ENCODE measurements at regions not wholly inside any gene's neighbourhood (a gene's known extent, or its start where the extent isn't known, plus 50 kb on each side); places are given as distances from the start of the nearest gene placed in this dataset.
"Not testable (repeated sequence)": the region's sequence is repeated elsewhere in the genome, so short reads cannot be mapped to it uniquely, and the experiment has no call there.

- DNase-seq (ENCODE audit: low spot score) = no peak
These were observed 854.3 kb downstream of the CDH8 start for GRCh38 chr16:61181982-61182381.

- DNase-seq (ENCODE audit: low spot score) = no peak
These were observed 856.7 kb downstream of the CDH8 start for GRCh38 chr16:61179561-61179960.

GRCh38 chr16:61165797-61166196, 870.4 kb downstream of the CDH8 start:
- no peak for DNase-seq (ENCODE audit: low spot score)

- DNase-seq (ENCODE audit: low spot score) = no peak
These were observed 885.9 kb downstream of the CDH8 start for GRCh38 chr16:61150351-61150750.

GRCh38 chr16:61149709-61150108, 886.5 kb downstream of the CDH8 start:
- no peak for DNase-seq (ENCODE audit: low spot score)

- no peak for DNase-seq (ENCODE audit: low spot score)
These were observed 887.3 kb downstream of the CDH8 start for GRCh38 chr16:61148930-61149329.

GRCh38 chr16:61146429-61146828, 889.8 kb downstream of the CDH8 start:
- DNase-seq (ENCODE audit: low spot score) = no peak

- DNase-seq (ENCODE audit: low spot score) = no peak
These were observed 904.8 kb downstream of the CDH8 start for GRCh38 chr16:61131447-61131846.

- no peak for DNase-seq (ENCODE audit: low spot score)
These were observed 907.5 kb downstream of the CDH8 start for GRCh38 chr16:61128545-61129323.

- DNase-seq (ENCODE audit: low spot score) = no peak
These were observed 930.7 kb downstream of the CDH8 start for GRCh38 chr16:61105544-61105943.

GRCh38 chr16:61098505-61098904, 937.7 kb downstream of the CDH8 start:
- no peak for DNase-seq (ENCODE audit: low spot score)

GRCh38 chr16:61091300-61091699, 944.9 kb downstream of the CDH8 start:
- not testable (repeated sequence) for DNase-seq (ENCODE audit: low spot score)

GRCh38 chr16:61083711-61084110, 952.5 kb downstream of the CDH8 start:
- DNase-seq (ENCODE audit: low spot score) = no peak

- no peak for DNase-seq (ENCODE audit: low spot score)
These were observed 961.9 kb downstream of the CDH8 start for GRCh38 chr16:61074324-61074723.

- DNase-seq (ENCODE audit: low spot score) = no peak
These were observed 978.6 kb downstream of the CDH8 start for GRCh38 chr16:61057635-61058034.

- DNase-seq (ENCODE audit: low spot score) = no peak
These were observed 985.7 kb downstream of the CDH8 start for GRCh38 chr16:61050547-61050946.

GRCh38 chr16:61045931-61046330, 990.3 kb downstream of the CDH8 start:
- DNase-seq (ENCODE audit: low spot score) = no peak

- DNase-seq (ENCODE audit: low spot score) = no peak
These were observed 993.5 kb downstream of the CDH8 start for GRCh38 chr16:61042737-61043136.

GRCh38 chr16:61030616-61031015, 1005.6 kb downstream of the CDH8 start:
- DNase-seq (ENCODE audit: low spot score) = no peak

- DNase-seq (ENCODE audit: low spot score) = no peak
These were observed 1011.9 kb downstream of the CDH8 start for GRCh38 chr16:61024180-61024900.

- no peak for DNase-seq (ENCODE audit: low spot score)
These were observed 1021.4 kb downstream of the CDH8 start for GRCh38 chr16:61014869-61015268.

- no peak for DNase-seq (ENCODE audit: low spot score)
These were observed 1028.5 kb downstream of the CDH8 start for GRCh38 chr16:61007694-61008093.

- no peak for DNase-seq (ENCODE audit: low spot score)
These were observed 1030.3 kb downstream of the CDH8 start for GRCh38 chr16:61005952-61006351.

Measured in AG08395 (cell line).